Fibroblast of lung (primary cell): ENCODE measurements at regions not wholly inside any gene's neighbourhood (a gene's known extent, or its start where the extent isn't known, plus 50 kb on each side); places are given as distances from the start of the nearest gene placed in this dataset.

Experiments
- EZH2 ChIP-seq: IDR thresholded peaks from 2 replicates; pipeline ENCODE4 v1.5.1; 2012; ENCODE audit warnings: low read length, control low read depth, mild to moderate bottlenecking; ENCODE audit errors: missing control alignments
- TF ChIP-seq, protein P1 (sequence below), 2 donors: IDR thresholded peaks in 1 of 2; conservative IDR thresholded peaks in 1 of 2; 1 replicate in 1 of 2; 2 replicates in 1 of 2; pipeline ENCODE4 v1.5.1; 2011 to 2012; ENCODE audit warnings: low read length in 2 of 2, control low read depth in 1 of 2, inconsistent platforms in 1 of 2, low read depth in 1 of 2, mild to moderate bottlenecking in 1 of 2

DNA sequence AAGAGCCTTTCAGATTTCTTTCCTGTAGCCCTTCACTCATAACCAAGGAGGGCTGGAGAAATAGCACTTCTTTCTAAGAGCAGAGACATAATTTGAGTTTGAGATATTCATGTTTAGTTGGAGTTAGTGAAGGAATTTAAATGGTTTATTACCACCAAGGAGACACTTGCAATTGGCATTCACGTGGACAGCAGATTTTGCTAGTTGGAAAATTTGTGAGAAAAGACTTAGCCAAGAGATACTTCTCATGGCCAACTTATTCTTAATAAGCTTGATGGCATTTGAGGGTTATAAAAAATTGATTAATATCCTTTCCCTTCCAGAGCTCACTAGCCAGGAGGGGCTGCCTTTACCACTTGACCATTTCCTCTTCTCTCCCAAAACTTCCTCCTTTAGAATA is 518.7 kb downstream of the TNS1 start:
- TF ChIP-seq, protein P1, sequence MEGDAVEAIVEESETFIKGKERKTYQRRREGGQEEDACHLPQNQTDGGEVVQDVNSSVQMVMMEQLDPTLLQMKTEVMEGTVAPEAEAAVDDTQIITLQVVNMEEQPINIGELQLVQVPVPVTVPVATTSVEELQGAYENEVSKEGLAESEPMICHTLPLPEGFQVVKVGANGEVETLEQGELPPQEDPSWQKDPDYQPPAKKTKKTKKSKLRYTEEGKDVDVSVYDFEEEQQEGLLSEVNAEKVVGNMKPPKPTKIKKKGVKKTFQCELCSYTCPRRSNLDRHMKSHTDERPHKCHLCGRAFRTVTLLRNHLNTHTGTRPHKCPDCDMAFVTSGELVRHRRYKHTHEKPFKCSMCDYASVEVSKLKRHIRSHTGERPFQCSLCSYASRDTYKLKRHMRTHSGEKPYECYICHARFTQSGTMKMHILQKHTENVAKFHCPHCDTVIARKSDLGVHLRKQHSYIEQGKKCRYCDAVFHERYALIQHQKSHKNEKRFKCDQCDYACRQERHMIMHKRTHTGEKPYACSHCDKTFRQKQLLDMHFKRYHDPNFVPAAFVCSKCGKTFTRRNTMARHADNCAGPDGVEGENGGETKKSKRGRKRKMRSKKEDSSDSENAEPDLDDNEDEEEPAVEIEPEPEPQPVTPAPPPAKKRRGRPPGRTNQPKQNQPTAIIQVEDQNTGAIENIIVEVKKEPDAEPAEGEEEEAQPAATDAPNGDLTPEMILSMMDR (conservative IDR thresholded peaks at IDR 0.05 in 1 of 2, IDR thresholded peaks at IDR 0.05 in 1 of 2; ENCODE audit: low read depth in 1 of 2, low read length in 2 of 2) = no peak
- no peak for TF ChIP-seq EZH2
